HEK293 (cell line): ENCODE measurements at regions not wholly inside any gene's neighbourhood (a gene's known extent, or its start where the extent isn't known, plus 50 kb on each side); places are given as distances from the start of the nearest gene placed in this dataset.

Experiments
- CTCF ChIA-PET: fragments of 350-600 bp; formaldehyde crosslinking; extraction: SDS; loops from one replicate; lab custom pipeline; 2021; ENCODE audit warnings: antibody characterized with exemption; lab: Yijun Ruan, JAX
- POLR2A ChIA-PET: fragments of 300-600 bp; formaldehyde crosslinking; extraction: SDS; loops from one replicate; lab custom pipeline; 2020; ENCODE audit warnings: antibody characterized with exemption, inconsistent platforms; lab: Yijun Ruan, JAX
- H3K27ac ChIP-seq: fragments of 200-500 bp; sonication (Bioruptor generic); 2 replicates; pipeline ENCODE4 v1.5.1; 2014; ENCODE audit warnings: low read depth, low read length, control low read depth, inconsistent platforms; ENCODE audit errors: extremely low read depth
- H3K36me3 ChIP-seq, 2 experiments: fragments of 200-500 bp in 1 of 2; sonication (Bioruptor generic) in 1 of 2; 1 replicate in 1 of 2; 2 replicates in 1 of 2; pipeline ENCODE4 v1.5.1; 2014 to 2017; ENCODE audit warnings: inconsistent platforms in 2 of 2, low read length in 2 of 2; ENCODE audit not compliant: control insufficient read depth in 2 of 2, insufficient read depth in 1 of 2
- H3K4me1 ChIP-seq: fragments of 200-500 bp; sonication (Bioruptor generic); 2 replicates; pipeline ENCODE4 v1.5.1; 2014; ENCODE audit warnings: mild to moderate bottlenecking, low read length, inconsistent platforms; ENCODE audit not compliant: control insufficient read depth, insufficient read depth
- H3K4me3 ChIP-seq: 2 replicates; pipeline ENCODE4 v1.5.1; 2011; ENCODE audit warnings: low read depth, mild to moderate bottlenecking, control low read depth, low read length, moderate library complexity
- H3K9me3 ChIP-seq: fragments of 200-500 bp; sonication (Bioruptor generic); 2 replicates; pipeline ENCODE4 v1.5.1; 2014; ENCODE audit warnings: low read depth, low read length, inconsistent platforms; ENCODE audit not compliant: control insufficient read depth, insufficient read depth
- IKZF3 ChIP-seq: fragments of 450-650 bp; IDR thresholded peaks from 2 replicates; pipeline ENCODE4 v1.5.0; 2018; ENCODE audit warnings: missing biosample characterization, mild to moderate bottlenecking, missing genetic modification characterization, moderate library complexity
- KLF1 ChIP-seq: fragments of 450-650 bp; formaldehyde crosslinking; IDR thresholded peaks from 2 replicates; pipeline ENCODE4 v1.5.1; 2016; ENCODE audit warnings: missing biosample characterization, missing genetic modification characterization
- KLF8 ChIP-seq: fragments of 450-650 bp; formaldehyde crosslinking; IDR thresholded peaks from 2 replicates; pipeline ENCODE4 v1.5.1; 2016; ENCODE audit warnings: missing biosample characterization, missing genetic modification characterization
- KLF9 ChIP-seq: fragments of 450-650 bp; formaldehyde crosslinking; IDR thresholded peaks from 2 replicates; pipeline ENCODE4 v1.5.1; 2016; ENCODE audit warnings: missing biosample characterization, missing genetic modification characterization, low read depth
- MYNN ChIP-seq: fragments of 450-650 bp; formaldehyde crosslinking; IDR thresholded peaks from 2 replicates; pipeline ENCODE4 v1.5.1; 2016; ENCODE audit warnings: missing biosample characterization, missing genetic modification characterization, borderline replicate concordance
- MZF1 ChIP-seq: fragments of 450-650 bp; formaldehyde crosslinking; IDR thresholded peaks from 2 replicates; pipeline ENCODE4 v1.5.1; 2017; ENCODE audit warnings: missing biosample characterization, missing genetic modification characterization, borderline replicate concordance
- ZNF16 ChIP-seq: fragments of 450-650 bp; formaldehyde crosslinking; IDR thresholded peaks from 2 replicates; pipeline ENCODE4 v1.5.1; 2016; ENCODE audit warnings: low read depth, missing biosample characterization, missing genetic modification characterization
- ZNF266 ChIP-seq: fragments of 450-650 bp; formaldehyde crosslinking; IDR thresholded peaks from 2 replicates; pipeline ENCODE4 v1.5.1; 2016; ENCODE audit warnings: missing biosample characterization, missing genetic modification characterization, low read depth
- ZNF707 ChIP-seq: fragments of 450-650 bp; formaldehyde crosslinking; IDR thresholded peaks from 2 replicates; pipeline ENCODE4 v1.5.1; 2016; ENCODE audit warnings: missing biosample characterization, missing genetic modification characterization
- ZNF830 ChIP-seq: fragments of 450-650 bp; IDR thresholded peaks from 2 replicates; pipeline ENCODE4 v1.5.0; 2018; ENCODE audit warnings: missing biosample characterization, missing genetic modification characterization, low read depth, mild to moderate bottlenecking, moderate library complexity
- TF ChIP-seq, protein P1 (sequence below): fragments of 450-650 bp; formaldehyde crosslinking; IDR thresholded peaks from 2 replicates; pipeline ENCODE4 v1.5.1; 2016; ENCODE audit warnings: missing biosample characterization, missing genetic modification characterization
- TF ChIP-seq, protein P2 (sequence below): fragments of 450-650 bp; formaldehyde crosslinking; IDR thresholded peaks from 2 replicates; pipeline ENCODE4 v1.5.1; 2017; ENCODE audit warnings: missing biosample characterization, missing genetic modification characterization
- TF ChIP-seq, protein P3 (sequence below): fragments of 450-650 bp; formaldehyde crosslinking; IDR thresholded peaks from 2 replicates; pipeline ENCODE4 v1.5.1; 2016; ENCODE audit warnings: missing biosample characterization, missing genetic modification characterization
- TF ChIP-seq, protein P4 (sequence below): fragments of 450-650 bp; formaldehyde crosslinking; IDR thresholded peaks from 2 replicates; pipeline ENCODE4 v1.5.1; 2016; ENCODE audit warnings: missing biosample characterization, missing genetic modification characterization
- TF ChIP-seq, protein P5 (sequence below): fragments of 450-650 bp; formaldehyde crosslinking; IDR thresholded peaks from 2 replicates; pipeline ENCODE4 v1.5.1; 2016; ENCODE audit warnings: missing biosample characterization, missing genetic modification characterization, borderline replicate concordance

DNA sequence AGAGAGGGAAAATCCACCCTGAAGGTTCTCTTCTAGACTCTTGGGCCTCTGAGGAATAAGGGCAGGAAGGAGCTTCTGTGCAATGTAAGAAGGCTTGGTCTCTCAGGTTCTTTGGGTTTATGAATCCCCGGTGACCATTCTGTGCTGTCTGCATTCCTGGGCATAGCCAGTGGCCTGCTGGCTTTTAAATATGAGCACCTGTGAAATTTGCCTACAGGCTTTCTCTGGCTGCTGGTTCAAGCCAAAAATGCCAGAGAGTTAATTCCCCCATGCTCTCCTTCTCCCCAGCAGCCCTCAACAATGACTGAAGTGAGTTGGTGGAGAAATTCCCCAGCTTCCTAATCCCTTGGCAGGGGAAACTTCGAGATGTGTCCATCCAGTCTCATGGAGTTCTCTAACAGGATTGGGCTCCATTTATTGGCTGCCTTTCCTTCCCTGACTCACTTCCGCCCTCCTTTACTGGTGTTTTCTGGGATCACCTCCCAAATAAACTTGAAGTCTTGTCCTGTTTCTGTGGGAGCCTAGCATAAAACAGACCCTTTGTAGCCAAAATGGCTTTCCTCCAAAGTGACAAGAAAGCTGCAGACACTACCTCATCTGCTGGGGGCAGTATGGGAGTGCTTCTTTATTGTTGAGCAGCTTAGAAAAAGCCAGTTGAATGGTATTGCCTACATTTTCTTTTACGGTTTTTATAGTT, 179.4 kb upstream of the CASK start:
- POLR2A ChIA-PET, result no interaction called here
- CTCF ChIA-PET, result interaction anchor here (0.5 to 1.2 kb wide), 2 partner anchors 23 to 423 kb away, joined by 4 to 5 read pairs; no protein-coding TSS in a partner anchor
- Histone ChIP-seq H3K27ac (no peak overlapping the region), H3K4me1 (no peaks in the 10 kb centered on the region), H3K36me3 (no peaks in the 10 kb centered on the region), H3K4me3 (no peak overlapping the region), H3K9me3 (no peaks in the 10 kb centered on the region)
- TF ChIP-seq, protein P1, sequence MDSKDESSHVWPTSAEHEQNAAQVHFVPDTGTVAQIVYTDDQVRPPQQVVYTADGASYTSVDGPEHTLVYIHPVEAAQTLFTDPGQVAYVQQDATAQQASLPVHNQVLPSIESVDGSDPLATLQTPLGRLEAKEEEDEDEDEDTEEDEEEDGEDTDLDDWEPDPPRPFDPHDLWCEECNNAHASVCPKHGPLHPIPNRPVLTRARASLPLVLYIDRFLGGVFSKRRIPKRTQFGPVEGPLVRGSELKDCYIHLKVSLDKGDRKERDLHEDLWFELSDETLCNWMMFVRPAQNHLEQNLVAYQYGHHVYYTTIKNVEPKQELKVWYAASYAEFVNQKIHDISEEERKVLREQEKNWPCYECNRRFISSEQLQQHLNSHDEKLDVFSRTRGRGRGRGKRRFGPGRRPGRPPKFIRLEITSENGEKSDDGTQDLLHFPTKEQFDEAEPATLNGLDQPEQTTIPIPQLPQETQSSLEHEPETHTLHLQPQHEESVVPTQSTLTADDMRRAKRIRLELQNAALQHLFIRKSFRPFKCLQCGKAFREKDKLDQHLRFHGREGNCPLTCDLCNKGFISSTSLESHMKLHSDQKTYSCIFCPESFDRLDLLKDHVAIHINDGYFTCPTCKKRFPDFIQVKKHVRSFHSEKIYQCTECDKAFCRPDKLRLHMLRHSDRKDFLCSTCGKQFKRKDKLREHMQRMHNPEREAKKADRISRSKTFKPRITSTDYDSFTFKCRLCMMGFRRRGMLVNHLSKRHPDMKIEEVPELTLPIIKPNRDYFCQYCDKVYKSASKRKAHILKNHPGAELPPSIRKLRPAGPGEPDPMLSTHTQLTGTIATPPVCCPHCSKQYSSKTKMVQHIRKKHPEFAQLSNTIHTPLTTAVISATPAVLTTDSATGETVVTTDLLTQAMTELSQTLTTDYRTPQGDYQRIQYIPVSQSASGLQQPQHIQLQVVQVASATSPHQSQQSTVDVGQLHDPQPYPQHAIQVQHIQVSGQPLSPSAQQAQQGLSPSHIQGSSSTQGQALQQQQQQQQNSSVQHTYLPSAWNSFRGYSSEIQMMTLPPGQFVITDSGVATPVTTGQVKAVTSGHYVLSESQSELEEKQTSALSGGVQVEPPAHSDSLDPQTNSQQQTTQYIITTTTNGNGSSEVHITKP (tag by site-specific recombination), result no peak
- TF ChIP-seq ZNF16 (no peak), KLF1 (tag by site-specific recombination) (no peak), ZNF830 (no peak), ZNF707 (no peak), ZNF266 (tag by site-specific recombination) (no peak), MYNN (tag by site-specific recombination) (no peak), MZF1 (tag by site-specific recombination) (no peak), KLF9 (tag by site-specific recombination) (no peak), KLF8 (tag by site-specific recombination) (no peak), IKZF3 (tag by site-specific recombination) (no peak)
- TF ChIP-seq, protein P2, sequence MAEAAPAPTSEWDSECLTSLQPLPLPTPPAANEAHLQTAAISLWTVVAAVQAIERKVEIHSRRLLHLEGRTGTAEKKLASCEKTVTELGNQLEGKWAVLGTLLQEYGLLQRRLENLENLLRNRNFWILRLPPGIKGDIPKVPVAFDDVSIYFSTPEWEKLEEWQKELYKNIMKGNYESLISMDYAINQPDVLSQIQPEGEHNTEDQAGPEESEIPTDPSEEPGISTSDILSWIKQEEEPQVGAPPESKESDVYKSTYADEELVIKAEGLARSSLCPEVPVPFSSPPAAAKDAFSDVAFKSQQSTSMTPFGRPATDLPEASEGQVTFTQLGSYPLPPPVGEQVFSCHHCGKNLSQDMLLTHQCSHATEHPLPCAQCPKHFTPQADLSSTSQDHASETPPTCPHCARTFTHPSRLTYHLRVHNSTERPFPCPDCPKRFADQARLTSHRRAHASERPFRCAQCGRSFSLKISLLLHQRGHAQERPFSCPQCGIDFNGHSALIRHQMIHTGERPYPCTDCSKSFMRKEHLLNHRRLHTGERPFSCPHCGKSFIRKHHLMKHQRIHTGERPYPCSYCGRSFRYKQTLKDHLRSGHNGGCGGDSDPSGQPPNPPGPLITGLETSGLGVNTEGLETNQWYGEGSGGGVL (tag by site-specific recombination), result no peak
- TF ChIP-seq, protein P3, sequence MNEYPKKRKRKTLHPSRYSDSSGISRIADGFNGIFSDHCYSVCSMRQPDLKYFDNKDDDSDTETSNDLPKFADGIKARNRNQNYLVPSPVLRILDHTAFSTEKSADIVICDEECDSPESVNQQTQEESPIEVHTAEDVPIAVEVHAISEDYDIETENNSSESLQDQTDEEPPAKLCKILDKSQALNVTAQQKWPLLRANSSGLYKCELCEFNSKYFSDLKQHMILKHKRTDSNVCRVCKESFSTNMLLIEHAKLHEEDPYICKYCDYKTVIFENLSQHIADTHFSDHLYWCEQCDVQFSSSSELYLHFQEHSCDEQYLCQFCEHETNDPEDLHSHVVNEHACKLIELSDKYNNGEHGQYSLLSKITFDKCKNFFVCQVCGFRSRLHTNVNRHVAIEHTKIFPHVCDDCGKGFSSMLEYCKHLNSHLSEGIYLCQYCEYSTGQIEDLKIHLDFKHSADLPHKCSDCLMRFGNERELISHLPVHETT, result no peak
- TF ChIP-seq, protein P4, sequence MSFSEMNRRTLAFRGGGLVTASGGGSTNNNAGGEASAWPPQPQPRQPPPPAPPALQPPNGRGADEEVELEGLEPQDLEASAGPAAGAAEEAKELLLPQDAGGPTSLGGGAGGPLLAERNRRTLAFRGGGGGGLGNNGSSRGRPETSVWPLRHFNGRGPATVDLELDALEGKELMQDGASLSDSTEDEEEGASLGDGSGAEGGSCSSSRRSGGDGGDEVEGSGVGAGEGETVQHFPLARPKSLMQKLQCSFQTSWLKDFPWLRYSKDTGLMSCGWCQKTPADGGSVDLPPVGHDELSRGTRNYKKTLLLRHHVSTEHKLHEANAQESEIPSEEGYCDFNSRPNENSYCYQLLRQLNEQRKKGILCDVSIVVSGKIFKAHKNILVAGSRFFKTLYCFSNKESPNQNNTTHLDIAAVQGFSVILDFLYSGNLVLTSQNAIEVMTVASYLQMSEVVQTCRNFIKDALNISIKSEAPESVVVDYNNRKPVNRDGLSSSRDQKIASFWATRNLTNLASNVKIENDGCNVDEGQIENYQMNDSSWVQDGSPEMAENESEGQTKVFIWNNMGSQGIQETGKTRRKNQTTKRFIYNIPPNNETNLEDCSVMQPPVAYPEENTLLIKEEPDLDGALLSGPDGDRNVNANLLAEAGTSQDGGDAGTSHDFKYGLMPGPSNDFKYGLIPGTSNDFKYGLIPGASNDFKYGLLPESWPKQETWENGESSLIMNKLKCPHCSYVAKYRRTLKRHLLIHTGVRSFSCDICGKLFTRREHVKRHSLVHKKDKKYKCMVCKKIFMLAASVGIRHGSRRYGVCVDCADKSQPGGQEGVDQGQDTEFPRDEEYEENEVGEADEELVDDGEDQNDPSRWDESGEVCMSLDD (tag by site-specific recombination), result no peak
- TF ChIP-seq, protein P5, sequence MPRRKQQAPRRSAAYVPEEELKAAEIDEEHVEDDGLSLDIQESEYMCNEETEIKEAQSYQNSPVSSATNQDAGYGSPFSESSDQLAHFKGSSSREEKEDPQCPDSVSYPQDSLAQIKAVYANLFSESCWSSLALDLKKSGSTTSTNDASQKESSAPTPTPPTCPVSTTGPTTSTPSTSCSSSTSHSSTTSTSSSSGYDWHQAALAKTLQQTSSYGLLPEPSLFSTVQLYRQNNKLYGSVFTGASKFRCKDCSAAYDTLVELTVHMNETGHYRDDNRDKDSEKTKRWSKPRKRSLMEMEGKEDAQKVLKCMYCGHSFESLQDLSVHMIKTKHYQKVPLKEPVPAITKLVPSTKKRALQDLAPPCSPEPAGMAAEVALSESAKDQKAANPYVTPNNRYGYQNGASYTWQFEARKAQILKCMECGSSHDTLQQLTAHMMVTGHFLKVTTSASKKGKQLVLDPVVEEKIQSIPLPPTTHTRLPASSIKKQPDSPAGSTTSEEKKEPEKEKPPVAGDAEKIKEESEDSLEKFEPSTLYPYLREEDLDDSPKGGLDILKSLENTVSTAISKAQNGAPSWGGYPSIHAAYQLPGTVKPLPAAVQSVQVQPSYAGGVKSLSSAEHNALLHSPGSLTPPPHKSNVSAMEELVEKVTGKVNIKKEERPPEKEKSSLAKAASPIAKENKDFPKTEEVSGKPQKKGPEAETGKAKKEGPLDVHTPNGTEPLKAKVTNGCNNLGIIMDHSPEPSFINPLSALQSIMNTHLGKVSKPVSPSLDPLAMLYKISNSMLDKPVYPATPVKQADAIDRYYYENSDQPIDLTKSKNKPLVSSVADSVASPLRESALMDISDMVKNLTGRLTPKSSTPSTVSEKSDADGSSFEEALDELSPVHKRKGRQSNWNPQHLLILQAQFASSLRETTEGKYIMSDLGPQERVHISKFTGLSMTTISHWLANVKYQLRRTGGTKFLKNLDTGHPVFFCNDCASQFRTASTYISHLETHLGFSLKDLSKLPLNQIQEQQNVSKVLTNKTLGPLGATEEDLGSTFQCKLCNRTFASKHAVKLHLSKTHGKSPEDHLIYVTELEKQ, result no peak
